Upper lobe of right lung (tissue), 1 donor: ENCODE measurements at regions not wholly inside any gene's neighbourhood (a gene's known extent, or its start where the extent isn't known, plus 50 kb on each side); places are given as distances from the start of the nearest gene placed in this dataset.

ENCODE experiments used
- ATAC-seq: fragments of 200-7000 bp; cut with Tn5 transposase; one replicate; pipeline ENCODE4 v1.9.1; 2020; ENCODE audit warnings: mild to moderate bottlenecking, moderate library complexity
- DNase-seq: peaks from one replicate; pipeline ENCODE4 v3.0.0-alpha.2; 2020
- H3K27ac ChIP-seq: fragments of 200-600 bp; one replicate; pipeline ENCODE4 v1.8.0; 2022
- H3K27me3 ChIP-seq: fragments of 200-600 bp; one replicate; pipeline ENCODE4 v1.8.0; 2022; ENCODE audit warnings: mild to moderate bottlenecking
- H3K36me3 ChIP-seq: fragments of 200-600 bp; one replicate; pipeline ENCODE4 v1.8.0; 2022
- H3K4me1 ChIP-seq: fragments of 200-600 bp; one replicate; pipeline ENCODE4 v1.8.0; 2022
- H3K4me3 ChIP-seq: fragments of 200-600 bp; one replicate; pipeline ENCODE4 v1.8.0; 2022; ENCODE audit warnings: mild to moderate bottlenecking
- H3K9me3 ChIP-seq: fragments of 200-600 bp; one replicate; pipeline ENCODE4 v1.8.0; 2022
- intact Hi-C: fragments of 100-400 bp; cut with DNase I; formaldehyde crosslinking; loops from one replicate; pipeline ENCODE4 v1.11.0; 2022
- TF ChIP-seq, protein P1 (sequence below): fragments of 200-600 bp; IDR thresholded peaks from one replicate; pipeline ENCODE4 v1.8.0; 2022; ENCODE audit warnings: antibody characterized with exemption
- donor health status: DM: no; HTN: yes; CAD: no; lungs with severe emphysema.

DNA sequence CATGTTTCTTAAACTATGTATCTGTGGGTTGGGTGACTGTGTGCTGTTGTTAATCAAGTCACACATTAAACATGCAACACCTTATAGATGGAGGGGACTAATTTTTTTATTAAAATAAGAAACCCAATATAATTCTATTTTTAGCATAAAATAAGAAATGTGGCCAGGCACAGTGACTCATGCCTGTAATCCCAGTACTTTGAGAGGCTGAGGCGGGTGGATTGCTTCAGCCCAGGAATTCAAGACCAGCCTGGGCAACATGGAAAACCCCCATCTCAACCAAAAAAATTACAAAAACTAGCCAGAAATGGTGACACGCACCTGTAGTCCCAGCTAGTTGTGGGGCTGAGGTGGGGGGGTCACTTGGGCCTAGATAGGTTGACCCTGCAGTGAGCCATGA lies 1021.0 kb downstream of the EPHA3 start:
- no peaks in the 10 kb centered on the region for H3K27me3 ChIP-seq
- intact Hi-C loops: no loop called here
- H3K9me3 ChIP-seq: no peaks in the 10 kb centered on the region
- ATAC-seq (no peak), DNase-seq (no peak)
- H3K4me3 ChIP-seq: no peak overlapping the region
- H3K27ac ChIP-seq: no peak overlapping the region
- no peaks in the 10 kb centered on the region for H3K36me3 ChIP-seq
- TF ChIP-seq, protein P1, sequence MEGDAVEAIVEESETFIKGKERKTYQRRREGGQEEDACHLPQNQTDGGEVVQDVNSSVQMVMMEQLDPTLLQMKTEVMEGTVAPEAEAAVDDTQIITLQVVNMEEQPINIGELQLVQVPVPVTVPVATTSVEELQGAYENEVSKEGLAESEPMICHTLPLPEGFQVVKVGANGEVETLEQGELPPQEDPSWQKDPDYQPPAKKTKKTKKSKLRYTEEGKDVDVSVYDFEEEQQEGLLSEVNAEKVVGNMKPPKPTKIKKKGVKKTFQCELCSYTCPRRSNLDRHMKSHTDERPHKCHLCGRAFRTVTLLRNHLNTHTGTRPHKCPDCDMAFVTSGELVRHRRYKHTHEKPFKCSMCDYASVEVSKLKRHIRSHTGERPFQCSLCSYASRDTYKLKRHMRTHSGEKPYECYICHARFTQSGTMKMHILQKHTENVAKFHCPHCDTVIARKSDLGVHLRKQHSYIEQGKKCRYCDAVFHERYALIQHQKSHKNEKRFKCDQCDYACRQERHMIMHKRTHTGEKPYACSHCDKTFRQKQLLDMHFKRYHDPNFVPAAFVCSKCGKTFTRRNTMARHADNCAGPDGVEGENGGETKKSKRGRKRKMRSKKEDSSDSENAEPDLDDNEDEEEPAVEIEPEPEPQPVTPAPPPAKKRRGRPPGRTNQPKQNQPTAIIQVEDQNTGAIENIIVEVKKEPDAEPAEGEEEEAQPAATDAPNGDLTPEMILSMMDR: no peak
- H3K4me1 ChIP-seq: no peaks in the 10 kb centered on the region

DNA sequence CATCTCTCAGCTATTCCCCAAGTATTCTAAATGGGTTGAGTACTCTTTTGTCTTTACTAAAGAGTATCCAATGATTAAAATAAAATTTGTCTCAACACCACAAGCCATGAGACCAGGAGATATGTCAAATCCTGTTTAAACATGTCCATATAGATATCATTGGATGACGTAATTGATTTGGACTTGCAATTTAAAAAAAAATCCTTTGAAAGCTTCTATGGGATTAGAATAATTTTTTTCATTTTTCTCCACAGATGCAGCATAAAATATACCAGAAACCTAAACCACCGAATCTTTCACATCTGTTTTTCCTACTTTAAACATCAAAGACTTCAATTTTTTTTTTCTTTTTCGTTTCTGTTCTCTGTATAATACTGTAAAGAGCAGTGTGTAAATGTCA lies 1022.3 kb downstream of the EPHA3 start:
- DNase-seq: no peak
- intact Hi-C loops: no loop called here
- Histone ChIP-seq H3K36me3 (no peaks in the 10 kb centered on the region), H3K9me3 (no peaks in the 10 kb centered on the region), H3K4me3 (no peak overlapping the region), H3K27ac (no peak overlapping the region), H3K27me3 (no peaks in the 10 kb centered on the region), H3K4me1 (no peaks in the 10 kb centered on the region)
- TF ChIP-seq, protein P1: no peak
- ATAC-seq: no peak

DNA sequence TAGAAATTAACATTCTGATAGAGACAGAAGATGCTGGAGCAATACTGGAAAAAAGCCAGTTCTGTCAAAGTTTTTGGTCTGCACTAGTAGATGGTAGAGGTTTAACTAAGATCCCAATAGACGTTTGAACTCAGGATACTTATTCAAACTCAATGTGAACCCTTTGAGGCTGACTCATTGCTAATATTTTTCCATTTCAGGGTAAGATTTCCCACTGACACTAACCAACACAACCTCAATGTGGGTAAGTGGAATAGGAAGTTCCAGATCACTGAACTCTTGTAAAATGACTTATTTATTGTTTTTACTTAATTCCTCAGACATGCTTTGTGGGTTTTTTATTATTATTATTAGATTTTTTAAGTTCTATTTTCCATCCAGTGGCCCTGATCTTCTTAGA lies 1024.8 kb downstream of the EPHA3 start:
- Histone ChIP-seq H3K27ac (no peak overlapping the region), H3K9me3 (no peaks in the 10 kb centered on the region), H3K4me1 (no peaks in the 10 kb centered on the region), H3K27me3 (no peaks in the 10 kb centered on the region), H3K36me3 (no peaks in the 10 kb centered on the region), H3K4me3 (no peak overlapping the region)
- DNase-seq: no peak
- ATAC-seq: no peak
- TF ChIP-seq, protein P1: no peak
- intact Hi-C loops: no loop called here

DNA sequence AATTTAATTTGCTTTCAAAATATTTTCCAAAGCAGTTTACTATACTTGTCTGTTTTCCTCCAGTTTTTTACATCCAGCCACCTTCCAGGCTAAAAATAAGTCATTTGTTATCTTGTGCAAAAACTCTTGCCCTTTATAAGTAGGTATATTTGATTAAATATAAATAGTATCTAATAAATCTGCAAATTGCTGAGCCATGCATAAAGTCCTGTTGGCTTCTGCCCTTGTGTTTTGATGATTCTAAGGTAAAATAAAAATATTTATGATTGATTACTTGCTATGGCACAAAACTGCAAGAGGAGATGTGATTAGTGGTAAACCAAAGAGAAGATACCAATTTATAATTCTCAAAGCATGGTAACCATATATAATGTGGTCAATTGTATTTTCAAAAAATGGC lies 1026.7 kb downstream of the EPHA3 start:
- Histone ChIP-seq H3K9me3 (no peaks in the 10 kb centered on the region), H3K27ac (no peak overlapping the region), H3K4me1 (no peaks in the 10 kb centered on the region), H3K4me3 (no peak overlapping the region), H3K36me3 (no peaks in the 10 kb centered on the region), H3K27me3 (no peaks in the 10 kb centered on the region)
- intact Hi-C loops: no loop called here
- ATAC-seq (no peak), DNase-seq (no peak)
- TF ChIP-seq, protein P1: no peak

DNA sequence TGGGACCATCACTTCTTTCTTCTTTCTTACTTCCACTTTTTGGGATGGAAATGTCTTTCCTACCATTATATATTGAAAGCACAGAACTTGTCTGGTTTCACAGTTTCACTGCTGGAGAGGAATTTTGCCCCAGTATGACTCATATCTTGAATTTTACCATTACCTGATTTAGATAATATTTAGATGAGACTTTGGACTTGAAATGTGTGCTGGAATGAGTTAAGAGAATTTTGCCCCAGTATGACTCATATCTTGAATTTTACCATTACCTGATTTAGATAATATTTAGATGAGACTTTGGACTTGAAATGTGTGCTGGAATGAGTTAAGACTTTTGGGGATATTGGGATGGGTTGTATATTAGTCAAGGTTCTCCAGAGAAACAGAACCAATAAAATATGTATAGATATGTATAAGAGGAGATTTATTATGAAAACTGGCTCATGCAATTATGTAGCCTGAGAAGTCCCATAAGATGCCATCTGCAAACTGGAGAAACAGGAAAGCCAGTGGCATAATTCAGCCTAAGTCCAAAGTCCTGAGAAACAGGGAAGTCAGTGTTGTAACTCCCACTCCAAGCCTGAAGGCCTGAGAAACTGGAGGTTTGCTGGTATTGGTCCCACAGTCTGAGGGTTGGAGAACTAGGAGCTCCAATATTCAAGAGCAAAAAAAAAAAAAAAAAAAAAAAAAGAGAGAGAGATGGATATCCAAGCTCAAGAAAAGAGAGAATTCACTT lies 1029.2 kb downstream of the EPHA3 start:
- H3K9me3 ChIP-seq: no peaks in the 10 kb centered on the region
- intact Hi-C loops: no loop called here
- no peaks in the 10 kb centered on the region for H3K27me3 ChIP-seq
- ATAC-seq (no peak), DNase-seq (no peak)
- no peak overlapping the region for H3K27ac ChIP-seq
- H3K4me3 ChIP-seq: no peak overlapping the region
- no peaks in the 10 kb centered on the region for H3K36me3 ChIP-seq
- H3K4me1 ChIP-seq: no peaks in the 10 kb centered on the region
- TF ChIP-seq, protein P1: no peak
